Activated naive CD4-positive, alpha-beta T cell treated with anti-CD3 and anti-CD28 coated beads, Interleukin-2, amount 50 U/mL, for 16 hours (primary cell): ENCODE measurements at regions not wholly inside any gene's neighbourhood (a gene's known extent, or its start where the extent isn't known, plus 50 kb on each side); places are given as distances from the start of the nearest gene placed in this dataset.
"Not testable (repeated sequence)": the region's sequence is repeated elsewhere in the genome, so short reads cannot be mapped to it uniquely, and the experiment has no call there.

Experiments
- DNase-seq: peaks from one replicate; pipeline ENCODE4 v3.0.0-alpha.2; 2020

GRCh38 chr3:6467186-6467585 lies 393.7 kb upstream of the GRM7 start:
- no peak for DNase-seq

- no peak for DNase-seq
Measured at GRCh38 chr3:6468589-6468988, 392.3 kb upstream of the GRM7 start.

GRCh38 chr3:6471744-6472143 lies 389.2 kb upstream of the GRM7 start:
- no peak for DNase-seq

- not testable (repeated sequence) for DNase-seq
Measured at GRCh38 chr3:6490487-6491327, 370.2 kb upstream of the GRM7 start.

GRCh38 chr3:6491768-6492167 lies 369.1 kb upstream of the GRM7 start:
- DNase-seq, result no peak

GRCh38 chr3:6492306-6492705 lies 368.6 kb upstream of the GRM7 start:
- DNase-seq, result no peak

GRCh38 chr3:6498944-6499343 lies 362.0 kb upstream of the GRM7 start:
- not testable (repeated sequence) for DNase-seq

- no peak for DNase-seq
Measured at GRCh38 chr3:6504347-6504746, 356.6 kb upstream of the GRM7 start.

- DNase-seq, result no peak
Measured at GRCh38 chr3:6504834-6505233, 356.1 kb upstream of the GRM7 start.

GRCh38 chr3:6508410-6508759 lies 352.5 kb upstream of the GRM7 start:
- no peak for DNase-seq

- DNase-seq, result no peak
Measured at GRCh38 chr3:6509576-6509975, 351.3 kb upstream of the GRM7 start.

- DNase-seq, result no peak
Measured at GRCh38 chr3:6510713-6511112, 350.2 kb upstream of the GRM7 start.

GRCh38 chr3:6512172-6512800 lies 348.6 kb upstream of the GRM7 start:
- DNase-seq, result no peak

- no peak for DNase-seq
Measured at GRCh38 chr3:6516143-6516542, 344.8 kb upstream of the GRM7 start.

- no peak for DNase-seq
Measured at GRCh38 chr3:6516694-6517093, 344.2 kb upstream of the GRM7 start.

- DNase-seq, result no peak
Measured at GRCh38 chr3:6518709-6519345, 342.1 kb upstream of the GRM7 start.

GRCh38 chr3:6521369-6522113 lies 339.4 kb upstream of the GRM7 start:
- DNase-seq, result no peak

GRCh38 chr3:6522191-6522590 lies 338.7 kb upstream of the GRM7 start:
- DNase-seq, result no peak

GRCh38 chr3:6523043-6523442 lies 337.9 kb upstream of the GRM7 start:
- DNase-seq, result no peak

GRCh38 chr3:6524479-6524878 lies 336.4 kb upstream of the GRM7 start:
- DNase-seq, result no peak

GRCh38 chr3:6526321-6526720 lies 334.6 kb upstream of the GRM7 start:
- DNase-seq, result no peak

GRCh38 chr3:6526861-6527260 lies 334.1 kb upstream of the GRM7 start:
- DNase-seq, result no peak

- no peak for DNase-seq
Measured at GRCh38 chr3:6528951-6529350, 332.0 kb upstream of the GRM7 start.

GRCh38 chr3:6531153-6531552 lies 329.8 kb upstream of the GRM7 start:
- DNase-seq, result no peak
